K562 (cell line): ENCODE measurements at regions not wholly inside any gene's neighbourhood (a gene's known extent, or its start where the extent isn't known, plus 50 kb on each side); places are given as distances from the start of the nearest gene placed in this dataset.

Experiments
- ATF7 ChIP-seq: fragments of 450-650 bp; IDR thresholded peaks from 2 replicates; pipeline ENCODE4 v1.7.1; 2014; ENCODE audit warnings: mild to moderate bottlenecking, moderate library complexity
- BACH1 ChIP-seq: fragments of 200-800 bp; sonication (Bioruptor generic); IDR thresholded peaks from 2 replicates; pipeline ENCODE4 v1.6.1; 2016; ENCODE audit warnings: missing genetic modification characterization, missing compliant biosample characterization
- BRCA1 ChIP-seq, 2 experiments: fragments of 450-650 bp in 1 of 2; sonication (generic) in 1 of 2; formaldehyde crosslinking in 1 of 2; IDR thresholded peaks; 2 replicates each; pipeline versions ENCODE4 v1.5.0 to v1.6.1; 2017 to 2020; ENCODE audit warnings: mild to moderate bottlenecking in 1 of 2, missing genetic modification reagents in 1 of 2
- CBX3 ChIP-seq, 2 experiments: IDR thresholded peaks; 1 replicate in 1 of 2; 2 replicates in 1 of 2; pipeline ENCODE4 v1.6.1; 2012; ENCODE audit warnings: inconsistent platforms in 2 of 2, low read length in 2 of 2, borderline replicate concordance in 1 of 2, control low read depth in 1 of 2
- CREB3L1 ChIP-seq: fragments of 450-650 bp; IDR thresholded peaks from 2 replicates; pipeline ENCODE4 v1.6.1; 2014; ENCODE audit warnings: low read depth, mild to moderate bottlenecking, moderate library complexity, borderline replicate concordance
- EHMT2 ChIP-seq: fragments of 450-650 bp; IDR thresholded peaks from 2 replicates; pipeline ENCODE4 v1.6.1; 2018; ENCODE audit warnings: antibody characterized with exemption
- FOSL1 ChIP-seq: fragments of 200-800 bp; sonication (Bioruptor generic); conservative IDR thresholded peaks from 2 replicates; pipeline ENCODE4 v1.6.1; 2016; ENCODE audit warnings: missing genetic modification characterization, missing compliant biosample characterization
- FOXJ2 ChIP-seq: fragments of 200-800 bp; sonication (Bioruptor generic); IDR thresholded peaks from 2 replicates; pipeline ENCODE4 v1.6.1; 2016; ENCODE audit warnings: missing genetic modification characterization, missing compliant biosample characterization
- FOXJ3 ChIP-seq: sonication (generic); formaldehyde crosslinking; IDR thresholded peaks from 2 replicates; pipeline ENCODE4 v1.4.0; 2020; ENCODE audit warnings: mild to moderate bottlenecking, missing genetic modification reagents
- HLTF ChIP-seq: fragments of 450-650 bp; IDR thresholded peaks from 2 replicates; pipeline ENCODE4 v1.6.1; 2016
- HNRNPUL1 ChIP-seq: fragments of 200-400 bp; formaldehyde crosslinking; IDR thresholded peaks from 2 replicates; pipeline ENCODE4 v1.6.1; 2017; ENCODE audit warnings: low read length
- ILK ChIP-seq: fragments of 450-650 bp; IDR thresholded peaks from 2 replicates; pipeline ENCODE4 v1.6.1; 2016; ENCODE audit warnings: missing genetic modification characterization, low read depth, mild to moderate bottlenecking, missing compliant biosample characterization, moderate library complexity, borderline replicate concordance
- MAFG ChIP-seq: fragments of 450-650 bp; conservative IDR thresholded peaks from 2 replicates; pipeline ENCODE4 v1.6.1; 2016; ENCODE audit warnings: missing genetic modification characterization, missing compliant biosample characterization
- MLLT1 ChIP-seq, 2 experiments: fragments of 450-650 bp; IDR thresholded peaks; 2 replicates each; pipeline ENCODE4 v1.6.1; 2016
- PBX2 ChIP-seq, 2 experiments: IDR thresholded peaks in 1 of 2; conservative IDR thresholded peaks in 1 of 2; 2 replicates each; pipeline ENCODE4 v1.6.1; 2016; ENCODE audit warnings: low read depth in 2 of 2, mild to moderate bottlenecking in 1 of 2, missing compliant biosample characterization in 1 of 2, missing genetic modification characterization in 1 of 2, moderate library complexity in 1 of 2
- POLR2G ChIP-seq: fragments of 200-400 bp; formaldehyde crosslinking; IDR thresholded peaks from 2 replicates; pipeline ENCODE4 v1.6.1; 2017; ENCODE audit warnings: low read depth, mild to moderate bottlenecking, antibody characterized with exemption, low read length, moderate library complexity
- POLR2H ChIP-seq: IDR thresholded peaks from 2 replicates; pipeline ENCODE4 v1.6.1; 2016; ENCODE audit warnings: missing genetic modification characterization, low read depth, mild to moderate bottlenecking, control low read depth, missing compliant biosample characterization, moderate library complexity
- PTTG1 ChIP-seq: fragments of 450-650 bp; IDR thresholded peaks from 2 replicates; pipeline ENCODE4 v1.6.1; 2016; ENCODE audit warnings: low read depth, mild to moderate bottlenecking, missing genetic modification characterization, missing compliant biosample characterization
- SIRT6 ChIP-seq: IDR thresholded peaks from one replicate; pipeline ENCODE4 v1.6.1; 2012; ENCODE audit warnings: low read depth, mild to moderate bottlenecking, control low read depth, inconsistent platforms, low read length, moderate library complexity
- SNAPC5 ChIP-seq: fragments of 250-450 bp; sonication (Bioruptor Pico); IDR thresholded peaks from 2 replicates; pipeline ENCODE4 v1.8.0; 2021; ENCODE audit warnings: moderate library complexity, mild to moderate bottlenecking, inconsistent platforms
- SUPT5H ChIP-seq: fragments of 450-650 bp; IDR thresholded peaks from 2 replicates; pipeline ENCODE4 v1.6.1; 2016
- TBL1XR1 ChIP-seq, 2 experiments: IDR thresholded peaks; 2 replicates each; pipeline ENCODE4 v1.6.1; 2012; ENCODE audit warnings: improper control_type of control experiment in 2 of 2, low read length in 2 of 2, mild to moderate bottlenecking in 1 of 2
- ZKSCAN3 ChIP-seq: fragments of 250-450 bp; sonication (Bioruptor Pico); IDR thresholded peaks from 2 replicates; pipeline ENCODE4 v1.4.0; 2020
- ZNF23 ChIP-seq: fragments of 250-450 bp; sonication (Bioruptor Pico); IDR thresholded peaks from 2 replicates; pipeline ENCODE4 v1.4.0; 2020; ENCODE audit warnings: mild to moderate bottlenecking
- ZSCAN32 ChIP-seq: fragments of 450-650 bp; formaldehyde crosslinking; IDR thresholded peaks from 2 replicates; pipeline ENCODE4 v1.4.0; 2020; ENCODE audit warnings: mild to moderate bottlenecking, moderate library complexity

- peak; percentile 72 for TF ChIP-seq FOSL1 (tag)
- peak; percentile 37; the same call in 1 of the 2 replicates for TF ChIP-seq POLR2H (tag)
- no peak for TF ChIP-seq SUPT5H
- no peak for TF ChIP-seq CBX3 (IDR thresholded peaks at IDR 0.05; ENCODE audit: borderline replicate concordance in 1 of 2, low read length in 2 of 2)
- no peak for TF ChIP-seq ZSCAN32
- peak; percentile 98 for TF ChIP-seq BACH1
- no peak for TF ChIP-seq ZNF23 (CRISPR knock-in tag)
- no peak for TF ChIP-seq ILK (tag)
- TF ChIP-seq ATF7: peak; percentile 50; the same call in 1 of the 2 replicates
- TF ChIP-seq MAFG (tag): peak; percentile 100
- no peak for TF ChIP-seq HNRNPUL1
- TF ChIP-seq SNAPC5 (CRISPR knock-in tag): no peak
- peak; percentile 81 for TF ChIP-seq HLTF
- no peak for TF ChIP-seq PTTG1 (tag)
- no peak for TF ChIP-seq FOXJ3
- TF ChIP-seq SIRT6: no peak
- no peak for TF ChIP-seq CREB3L1
- no peak for TF ChIP-seq ZKSCAN3
- TF ChIP-seq TBL1XR1 (IDR thresholded peaks at IDR 0.05; ENCODE audit: low read length in 2 of 2): no peak
- TF ChIP-seq BRCA1 (IDR thresholded peaks at IDR 0.05): no peak
- TF ChIP-seq BRCA1 (CRISPR knock-in tag; IDR thresholded peaks at IDR 0.05): no peak
- no peak for TF ChIP-seq EHMT2
- peak; percentile 69 to 82; a peak in 2 of 4 replicates for TF ChIP-seq MLLT1 (IDR thresholded peaks at IDR 0.05)
- no peak for TF ChIP-seq PBX2 (CRISPR knock-in tag; IDR thresholded peaks at IDR 0.05; ENCODE audit: low read depth)
- TF ChIP-seq PBX2 (tag; conservative IDR thresholded peaks at IDR 0.05; ENCODE audit: low read depth): peak; percentile 30; the same call in 1 of the 2 replicates
- TF ChIP-seq FOXJ2 (tag): no peak
- no peak for TF ChIP-seq POLR2G
These were observed 106.7 kb upstream of the NABP1 start (continued) for GRCh38 chr2:191571163-191571769.
